ENCODE measurements at regions not wholly inside any gene's neighbourhood (a gene's known extent, or its start where the extent isn't known, plus 50 kb on each side); places are given as distances from the start of the nearest gene placed in this dataset.

GRCh38 chr9:115211413-115212124 lies 93.6 kb upstream of the TNC start:
- H3K9me3 ChIP-seq (ENCODE audit: low read length), result no peaks in the 10 kb centered on the region
- H3K4me3 ChIP-seq (ENCODE audit: low read depth in 1 of 2, low read length in 2 of 2), result no peak overlapping the region
- H3K9ac ChIP-seq (ENCODE audit: low read length), result no peak overlapping the region
- peaks cover 28% of the 10 kb centered on the region for H3K4me1 ChIP-seq (ENCODE audit: insufficient read depth, low read length)
- no peaks in the 10 kb centered on the region for H3K36me3 ChIP-seq (ENCODE audit: insufficient read depth, low read length)
- no peak overlapping the region for H3K27ac ChIP-seq (ENCODE audit: low read depth, low read length)
- no peaks in the 10 kb centered on the region for H3K27me3 ChIP-seq (ENCODE audit: control insufficient read depth in 1 of 2, insufficient read depth in 2 of 2, low read length in 2 of 2)

GRCh38 chr9:115212125-115212605 lies 94.2 kb upstream of the TNC start:
- Histone ChIP-seq H3K36me3 (ENCODE audit: insufficient read depth, low read length) (no peaks in the 10 kb centered on the region), H3K27me3 (ENCODE audit: control insufficient read depth in 1 of 2, insufficient read depth in 2 of 2, low read length in 2 of 2) (no peaks in the 10 kb centered on the region), H3K4me1 (ENCODE audit: insufficient read depth, low read length) (peaks cover 28% of the 10 kb centered on the region), H3K9me3 (ENCODE audit: low read length) (no peaks in the 10 kb centered on the region), H3K4me3 (ENCODE audit: low read depth in 1 of 2, low read length in 2 of 2) (no peak overlapping the region), H3K27ac (ENCODE audit: low read depth, low read length) (no peak overlapping the region), H3K9ac (ENCODE audit: low read length) (no peak overlapping the region)

- H3K4me3 ChIP-seq (ENCODE audit: low read depth in 1 of 2, low read length in 2 of 2), result no peak overlapping the region
- H3K9ac ChIP-seq (ENCODE audit: low read length), result no peak overlapping the region
- H3K9me3 ChIP-seq (ENCODE audit: low read length), result no peaks in the 10 kb centered on the region
- peaks cover 28% of the 10 kb centered on the region for H3K4me1 ChIP-seq (ENCODE audit: insufficient read depth, low read length)
- H3K27ac ChIP-seq (ENCODE audit: low read depth, low read length), result no peak overlapping the region
- no peaks in the 10 kb centered on the region for H3K27me3 ChIP-seq (ENCODE audit: control insufficient read depth in 1 of 2, insufficient read depth in 2 of 2, low read length in 2 of 2)
- H3K36me3 ChIP-seq (ENCODE audit: insufficient read depth, low read length), result no peaks in the 10 kb centered on the region
These were observed 94.9 kb upstream of the TNC start for GRCh38 chr9:115212832-115213231.

- Histone ChIP-seq H3K27ac (ENCODE audit: low read depth, low read length) (no peak overlapping the region), H3K4me1 (ENCODE audit: insufficient read depth, low read length) (peaks cover 28% of the 10 kb centered on the region), H3K9me3 (ENCODE audit: low read length) (no peaks in the 10 kb centered on the region), H3K27me3 (ENCODE audit: control insufficient read depth in 1 of 2, insufficient read depth in 2 of 2, low read length in 2 of 2) (no peaks in the 10 kb centered on the region), H3K9ac (ENCODE audit: low read length) (no peak overlapping the region), H3K4me3 (ENCODE audit: low read depth in 1 of 2, low read length in 2 of 2) (no peak overlapping the region), H3K36me3 (ENCODE audit: insufficient read depth, low read length) (no peaks in the 10 kb centered on the region)
These were observed 95.9 kb upstream of the TNC start for GRCh38 chr9:115213818-115214334.

- Histone ChIP-seq H3K36me3 (ENCODE audit: insufficient read depth, low read length) (no peaks in the 10 kb centered on the region), H3K9me3 (ENCODE audit: low read length) (no peaks in the 10 kb centered on the region), H3K27ac (ENCODE audit: low read depth, low read length) (no peak overlapping the region), H3K27me3 (ENCODE audit: control insufficient read depth in 1 of 2, insufficient read depth in 2 of 2, low read length in 2 of 2) (no peaks in the 10 kb centered on the region), H3K9ac (ENCODE audit: low read length) (no peak overlapping the region), H3K4me1 (ENCODE audit: insufficient read depth, low read length) (peaks cover 21% of the 10 kb centered on the region), H3K4me3 (ENCODE audit: low read depth in 1 of 2, low read length in 2 of 2) (no peak overlapping the region)
These were observed 98.9 kb upstream of the TNC start for GRCh38 chr9:115216873-115217272.

GRCh38 chr9:115220319-115221005 lies 102.5 kb upstream of the TNC start:
- Histone ChIP-seq H3K4me1 (ENCODE audit: insufficient read depth, low read length) (no peaks in the 10 kb centered on the region), H3K36me3 (ENCODE audit: insufficient read depth, low read length) (no peaks in the 10 kb centered on the region), H3K27ac (ENCODE audit: low read depth, low read length) (no peak overlapping the region), H3K9me3 (ENCODE audit: low read length) (no peaks in the 10 kb centered on the region), H3K27me3 (ENCODE audit: control insufficient read depth in 1 of 2, insufficient read depth in 2 of 2, low read length in 2 of 2) (no peaks in the 10 kb centered on the region), H3K4me3 (ENCODE audit: low read depth in 1 of 2, low read length in 2 of 2) (no peak overlapping the region), H3K9ac (ENCODE audit: low read length) (no peak overlapping the region)

- H3K9me3 ChIP-seq (ENCODE audit: low read length), result no peaks in the 10 kb centered on the region
- no peak overlapping the region for H3K9ac ChIP-seq (ENCODE audit: low read length)
- no peaks in the 10 kb centered on the region for H3K36me3 ChIP-seq (ENCODE audit: insufficient read depth, low read length)
- no peaks in the 10 kb centered on the region for H3K27me3 ChIP-seq (ENCODE audit: control insufficient read depth in 1 of 2, insufficient read depth in 2 of 2, low read length in 2 of 2)
- no peaks in the 10 kb centered on the region for H3K4me1 ChIP-seq (ENCODE audit: insufficient read depth, low read length)
- no peak overlapping the region for H3K27ac ChIP-seq (ENCODE audit: low read depth, low read length)
- no peak overlapping the region for H3K4me3 ChIP-seq (ENCODE audit: low read depth in 1 of 2, low read length in 2 of 2)
These were observed 105.5 kb upstream of the TNC start for GRCh38 chr9:115223471-115223870.

- H3K27ac ChIP-seq (ENCODE audit: low read depth, low read length), result no peak overlapping the region
- H3K4me3 ChIP-seq (ENCODE audit: low read depth in 1 of 2, low read length in 2 of 2), result no peak overlapping the region
- H3K36me3 ChIP-seq (ENCODE audit: insufficient read depth, low read length), result no peaks in the 10 kb centered on the region
- no peaks in the 10 kb centered on the region for H3K4me1 ChIP-seq (ENCODE audit: insufficient read depth, low read length)
- H3K27me3 ChIP-seq (ENCODE audit: control insufficient read depth in 1 of 2, insufficient read depth in 2 of 2, low read length in 2 of 2), result no peaks in the 10 kb centered on the region
- H3K9ac ChIP-seq (ENCODE audit: low read length), result no peak overlapping the region
- H3K9me3 ChIP-seq (ENCODE audit: low read length), result no peaks in the 10 kb centered on the region
These were observed 107.6 kb upstream of the TNC start for GRCh38 chr9:115225459-115226116.

GRCh38 chr9:115226152-115226551 lies 108.2 kb upstream of the TNC start:
- no peak overlapping the region for H3K27ac ChIP-seq (ENCODE audit: low read depth, low read length)
- no peaks in the 10 kb centered on the region for H3K36me3 ChIP-seq (ENCODE audit: insufficient read depth, low read length)
- H3K9ac ChIP-seq (ENCODE audit: low read length), result no peak overlapping the region
- H3K4me1 ChIP-seq (ENCODE audit: insufficient read depth, low read length), result no peaks in the 10 kb centered on the region
- no peaks in the 10 kb centered on the region for H3K9me3 ChIP-seq (ENCODE audit: low read length)
- no peak overlapping the region for H3K4me3 ChIP-seq (ENCODE audit: low read depth in 1 of 2, low read length in 2 of 2)
- no peaks in the 10 kb centered on the region for H3K27me3 ChIP-seq (ENCODE audit: control insufficient read depth in 1 of 2, insufficient read depth in 2 of 2, low read length in 2 of 2)

- Histone ChIP-seq H3K9me3 (ENCODE audit: low read length) (no peaks in the 10 kb centered on the region), H3K4me3 (ENCODE audit: low read depth in 1 of 2, low read length in 2 of 2) (no peak overlapping the region), H3K36me3 (ENCODE audit: insufficient read depth, low read length) (no peaks in the 10 kb centered on the region), H3K4me1 (ENCODE audit: insufficient read depth, low read length) (peaks cover 5% of the 10 kb centered on the region), H3K27me3 (ENCODE audit: control insufficient read depth in 1 of 2, insufficient read depth in 2 of 2, low read length in 2 of 2) (no peaks in the 10 kb centered on the region), H3K27ac (ENCODE audit: low read depth, low read length) (no peak overlapping the region), H3K9ac (ENCODE audit: low read length) (no peak overlapping the region)
These were observed 111.5 kb upstream of the TNC start for GRCh38 chr9:115229496-115229895.

GRCh38 chr9:115230924-115231515 lies 113.1 kb upstream of the TNC start:
- H3K4me3 ChIP-seq (ENCODE audit: low read depth in 1 of 2, low read length in 2 of 2), result no peak overlapping the region
- no peak overlapping the region for H3K9ac ChIP-seq (ENCODE audit: low read length)
- no peaks in the 10 kb centered on the region for H3K36me3 ChIP-seq (ENCODE audit: insufficient read depth, low read length)
- H3K9me3 ChIP-seq (ENCODE audit: low read length), result no peaks in the 10 kb centered on the region
- no peak overlapping the region for H3K27ac ChIP-seq (ENCODE audit: low read depth, low read length)
- H3K4me1 ChIP-seq (ENCODE audit: insufficient read depth, low read length), result peaks cover 5% of the 10 kb centered on the region
- H3K27me3 ChIP-seq (ENCODE audit: control insufficient read depth in 1 of 2, insufficient read depth in 2 of 2, low read length in 2 of 2), result no peaks in the 10 kb centered on the region

Data from muscle layer of colon (tissue), 2 donors.